Fibroblast of peridontal ligament (primary cell): ENCODE measurements at regions not wholly inside any gene's neighbourhood (a gene's known extent, or its start where the extent isn't known, plus 50 kb on each side); places are given as distances from the start of the nearest gene placed in this dataset.
"Not testable (repeated sequence)": the region's sequence is repeated elsewhere in the genome, so short reads cannot be mapped to it uniquely, and the experiment has no call there.

Experiments
- DNase-seq: peaks from one replicate; pipeline ENCODE4 v3.0.0-alpha.2; 2010; ENCODE audit errors: extremely low read depth

GRCh38 chr3:16075647-16076046 is 98.8 kb upstream of the GALNT15 start:
- DNase-seq = no peak

DNA sequence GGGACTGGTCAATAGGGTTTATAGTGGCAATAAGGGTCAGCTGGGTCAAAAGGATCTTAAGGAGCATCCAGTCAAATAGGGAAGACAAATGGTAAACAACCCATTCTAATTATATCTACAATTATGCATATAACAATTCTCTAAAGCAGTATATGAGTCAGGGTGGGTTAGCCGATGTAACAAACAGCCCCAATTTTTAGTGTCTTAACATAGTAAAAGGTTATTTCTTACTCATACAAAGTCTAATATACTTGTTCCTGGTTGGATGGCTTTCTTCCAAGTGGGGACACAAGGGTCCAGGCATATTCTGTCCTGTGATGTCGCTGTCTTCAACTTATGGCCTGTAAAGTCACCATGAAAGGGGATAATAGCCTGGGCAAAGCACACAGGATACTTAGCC is 97.9 kb upstream of the GALNT15 start:
- DNase-seq = no peak

DNA sequence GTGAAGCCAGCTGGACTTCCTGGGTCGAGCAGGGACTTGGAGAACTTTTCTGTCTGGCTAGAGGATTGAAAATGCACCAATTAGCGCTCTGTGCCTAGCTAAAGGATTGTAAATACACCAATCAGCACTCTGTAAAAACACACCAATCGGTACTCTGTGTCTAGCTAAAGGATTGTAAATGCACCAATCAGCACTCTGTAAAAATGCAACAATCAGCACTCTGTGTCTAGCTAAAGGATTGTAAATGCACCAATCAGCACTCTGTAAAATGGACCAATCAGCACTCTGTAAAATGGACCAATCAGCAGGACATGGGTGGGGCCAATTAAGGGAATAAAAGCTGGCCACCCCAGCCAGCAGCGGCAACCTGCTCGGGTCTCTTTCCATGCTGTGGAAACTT is 97.3 kb upstream of the GALNT15 start:
- DNase-seq = not testable (repeated sequence)

GRCh38 chr3:16077681-16078080 is 96.8 kb upstream of the GALNT15 start:
- not testable (repeated sequence) for DNase-seq

- DNase-seq = peak; percentile 86
These were observed 95.0 kb upstream of the GALNT15 start for GRCh38 chr3:16079519-16079918.

GRCh38 chr3:16081661-16082060 is 92.8 kb upstream of the GALNT15 start:
- DNase-seq = no peak

- DNase-seq = no peak
These were observed 89.6 kb upstream of the GALNT15 start for GRCh38 chr3:16084887-16085286.

- DNase-seq = no peak
These were observed 89.1 kb upstream of the GALNT15 start for GRCh38 chr3:16085410-16085809.

GRCh38 chr3:16085884-16086608 is 88.4 kb upstream of the GALNT15 start:
- peak; percentile 44 for DNase-seq

- DNase-seq = no peak
These were observed 87.8 kb upstream of the GALNT15 start for GRCh38 chr3:16086690-16087089.

GRCh38 chr3:16088496-16088895 is 86.0 kb upstream of the GALNT15 start:
- DNase-seq = peak; percentile 39

DNA sequence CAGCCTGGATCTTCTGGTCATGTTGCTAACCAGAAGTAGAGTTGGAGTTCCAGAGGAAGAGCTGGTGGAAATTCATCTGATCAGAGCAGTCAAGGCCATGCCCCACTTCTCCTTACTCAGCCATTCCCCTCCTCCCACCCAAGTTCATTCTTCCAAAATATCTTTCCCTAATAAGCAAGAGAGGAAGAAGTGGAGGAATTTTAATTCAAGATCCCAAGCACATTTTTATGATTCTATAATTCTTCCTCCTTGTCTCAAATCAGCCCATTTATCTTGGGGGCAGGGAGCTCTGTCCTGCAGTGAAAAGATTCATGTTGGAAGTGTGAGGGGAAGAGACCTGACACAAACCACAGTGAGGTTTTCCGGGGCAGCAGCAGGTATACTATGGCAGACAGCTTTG is 85.0 kb upstream of the GALNT15 start:
- no peak for DNase-seq

DNA sequence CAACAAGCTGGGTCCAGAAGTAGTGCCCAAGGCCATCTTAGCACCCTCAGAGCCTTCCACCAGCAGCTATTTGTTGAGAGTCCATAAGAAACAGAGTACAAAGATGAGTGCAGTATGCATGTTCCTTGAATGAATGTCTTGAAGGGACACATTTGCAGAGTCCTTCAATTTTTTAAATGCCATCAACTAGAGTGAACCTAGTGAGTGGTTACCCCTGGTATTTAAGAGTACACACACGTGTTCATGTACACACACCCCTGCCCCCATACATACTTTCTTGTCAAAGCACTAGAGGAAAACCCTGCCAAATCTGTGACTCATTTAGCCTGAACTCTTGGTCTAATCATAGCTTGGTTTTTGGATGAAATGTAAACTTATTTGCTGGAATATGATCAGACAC is 84.5 kb upstream of the GALNT15 start:
- DNase-seq = peak; percentile 100

- peak; percentile 65 for DNase-seq
These were observed 83.8 kb upstream of the GALNT15 start for GRCh38 chr3:16090706-16091105.

DNA sequence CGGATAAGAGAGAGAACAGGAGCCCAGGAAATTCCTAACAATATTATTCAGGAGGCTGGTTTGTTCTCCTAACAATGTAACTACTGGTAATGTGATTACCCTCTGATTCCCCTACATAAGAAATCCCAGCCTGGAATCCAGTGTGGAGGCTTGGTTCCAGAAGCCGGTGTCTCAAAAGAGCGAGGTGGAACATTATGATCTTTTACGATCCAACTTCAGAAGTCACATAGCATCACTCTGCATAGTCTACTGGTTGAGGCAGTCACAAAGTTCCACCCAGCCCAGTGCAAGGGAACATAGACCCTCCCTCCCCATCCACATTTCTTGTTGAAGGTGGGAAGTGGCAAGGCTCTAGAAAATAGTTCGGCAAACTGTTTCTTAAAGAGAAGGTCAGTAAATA is 81.6 kb upstream of the GALNT15 start:
- DNase-seq = no peak

GRCh38 chr3:16101295-16102186 is 72.9 kb upstream of the GALNT15 start:
- DNase-seq = no peak

- DNase-seq = no peak
These were observed 72.3 kb upstream of the GALNT15 start for GRCh38 chr3:16102187-16102561.

DNA sequence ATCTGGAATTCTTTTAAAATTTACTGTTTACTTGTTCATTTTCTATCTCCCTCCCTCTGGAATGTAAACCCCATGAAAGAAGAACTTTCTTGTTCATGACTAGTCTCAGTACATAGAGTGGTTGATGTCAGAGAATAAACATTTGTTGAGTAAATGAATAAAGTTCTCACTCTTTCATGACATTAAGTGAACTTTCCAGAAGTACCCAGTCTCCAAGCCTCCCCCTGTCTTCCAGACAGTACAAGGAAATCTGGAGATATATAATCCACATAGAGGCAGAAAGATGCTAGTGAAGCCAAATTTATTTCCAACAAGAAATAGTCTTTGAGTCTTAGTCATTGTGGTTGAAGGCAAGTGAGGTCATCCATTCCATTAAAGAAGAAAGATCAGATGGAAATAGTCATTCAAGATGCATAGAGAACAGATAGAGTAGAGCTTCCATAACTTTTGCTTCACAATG is 71.5 kb upstream of the GALNT15 start:
- DNase-seq = peak; percentile 97

DNA sequence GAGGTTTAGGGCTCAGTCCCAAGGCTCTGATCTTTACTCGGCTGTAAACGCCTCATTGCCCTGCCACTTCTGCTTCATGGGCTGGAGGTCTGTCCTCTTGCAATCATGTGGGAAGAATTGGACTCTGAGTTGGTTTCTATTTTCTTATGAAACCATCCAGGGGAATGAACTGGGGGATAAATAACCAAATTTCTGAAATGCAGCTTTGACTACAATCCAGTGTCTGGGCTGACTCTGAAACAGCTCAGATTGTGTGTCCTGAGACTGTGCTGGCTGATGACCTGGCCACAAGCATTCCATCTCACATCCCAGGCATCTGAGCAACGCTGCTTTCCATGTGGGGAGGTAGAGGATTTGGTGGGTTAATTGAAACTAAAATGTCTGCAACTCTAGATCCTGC is 71.0 kb upstream of the GALNT15 start:
- peak; percentile 99 for DNase-seq

- DNase-seq = peak; percentile 72
These were observed 70.3 kb upstream of the GALNT15 start for GRCh38 chr3:16104156-16104555.

DNA sequence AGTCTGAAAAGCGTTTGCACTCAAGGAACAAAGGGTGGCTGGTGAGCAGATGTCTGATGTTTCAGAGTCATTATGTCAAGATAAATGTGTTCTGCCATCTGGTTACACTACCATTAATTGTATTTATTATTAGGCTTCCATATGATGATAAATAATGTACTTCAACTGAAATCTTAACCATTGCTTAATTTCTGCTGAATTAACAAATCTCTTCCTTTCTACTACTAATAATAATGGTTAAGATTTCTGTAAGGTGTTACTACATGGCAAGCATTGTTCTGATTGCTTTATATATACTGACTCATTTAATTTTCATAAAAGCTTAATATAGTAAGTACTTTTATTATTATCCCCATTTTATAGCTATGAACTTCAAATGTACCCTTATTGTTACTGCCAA is 68.4 kb upstream of the GALNT15 start:
- no peak for DNase-seq

GRCh38 chr3:16108424-16108823 is 66.1 kb upstream of the GALNT15 start:
- no peak for DNase-seq

- no peak for DNase-seq
These were observed 64.6 kb upstream of the GALNT15 start for GRCh38 chr3:16109929-16110328.
